ENCODE measurements at regions not wholly inside any gene's neighbourhood (a gene's known extent, or its start where the extent isn't known, plus 50 kb on each side); places are given as distances from the start of the nearest gene placed in this dataset.

GRCh38 chr13:47474839-47475238 lies 526.2 kb downstream of the SUCLA2 start:
- no peak overlapping the region for H3K4me3 ChIP-seq
- no peaks in the 10 kb centered on the region for H3K27me3 ChIP-seq
- DNase-seq (ENCODE audit: extremely low spot score in 2 of 2) = no peak
- H3K9me3 ChIP-seq = no peaks in the 10 kb centered on the region
- H3K36me3 ChIP-seq = no peaks in the 10 kb centered on the region
- intact Hi-C loops (cut with DNase I) = no loop called here
- no peaks in the 10 kb centered on the region for H3K4me1 ChIP-seq
- no peak for TF ChIP-seq CTCF (IDR thresholded peaks at IDR 0.05)
- no peak for TF ChIP-seq POLR2AphosphoS5 (IDR thresholded peaks at IDR 0.05; ENCODE audit: insufficient read depth in 1 of 2, low read depth in 1 of 2)
- TF ChIP-seq POLR2A (IDR thresholded peaks at IDR 0.05) = no peak
- no peak overlapping the region for H3K27ac ChIP-seq

GRCh38 chr13:47474326-47474725 lies 526.7 kb downstream of the SUCLA2 start:
- Histone ChIP-seq H3K36me3 (no peaks in the 10 kb centered on the region), H3K4me3 (no peak overlapping the region), H3K27me3 (no peaks in the 10 kb centered on the region), H3K4me1 (no peaks in the 10 kb centered on the region), H3K9me3 (no peaks in the 10 kb centered on the region), H3K27ac (no peak overlapping the region)
- DNase-seq (ENCODE audit: extremely low spot score in 2 of 2) = no peak
- intact Hi-C loops (cut with DNase I) = no loop called here
- TF ChIP-seq CTCF (IDR thresholded peaks at IDR 0.05) = no peak
- TF ChIP-seq POLR2A (IDR thresholded peaks at IDR 0.05) = no peak
- no peak for TF ChIP-seq POLR2AphosphoS5 (IDR thresholded peaks at IDR 0.05; ENCODE audit: insufficient read depth in 1 of 2, low read depth in 1 of 2)

GRCh38 chr13:47472516-47472915 lies 528.6 kb downstream of the SUCLA2 start:
- Histone ChIP-seq H3K36me3 (no peaks in the 10 kb centered on the region), H3K4me1 (no peaks in the 10 kb centered on the region), H3K4me3 (no peak overlapping the region), H3K9me3 (no peaks in the 10 kb centered on the region), H3K27me3 (no peaks in the 10 kb centered on the region), H3K27ac (no peak overlapping the region)
- DNase-seq (ENCODE audit: extremely low spot score in 2 of 2) = no peak
- intact Hi-C loops (cut with DNase I) = no loop called here
- TF ChIP-seq POLR2AphosphoS5 (IDR thresholded peaks at IDR 0.05; ENCODE audit: insufficient read depth in 1 of 2, low read depth in 1 of 2) (no peak), CTCF (IDR thresholded peaks at IDR 0.05) (no peak), POLR2A (IDR thresholded peaks at IDR 0.05) (no peak)

- no peaks in the 10 kb centered on the region for H3K27me3 ChIP-seq
- DNase-seq (ENCODE audit: extremely low spot score in 2 of 2) = no peak
- H3K36me3 ChIP-seq = no peaks in the 10 kb centered on the region
- no peaks in the 10 kb centered on the region for H3K4me1 ChIP-seq
- TF ChIP-seq POLR2AphosphoS5 (IDR thresholded peaks at IDR 0.05; ENCODE audit: insufficient read depth in 1 of 2, low read depth in 1 of 2) (no peak), CTCF (IDR thresholded peaks at IDR 0.05) (no peak), POLR2A (IDR thresholded peaks at IDR 0.05) (no peak)
- no peaks in the 10 kb centered on the region for H3K9me3 ChIP-seq
- no peak overlapping the region for H3K4me3 ChIP-seq
- H3K27ac ChIP-seq = no peak overlapping the region
- intact Hi-C loops (cut with DNase I) = no loop called here
These were observed 537.3 kb downstream of the SUCLA2 start for GRCh38 chr13:47463726-47464125.

- H3K36me3 ChIP-seq = no peaks in the 10 kb centered on the region
- H3K4me3 ChIP-seq = no peak overlapping the region
- no peak for DNase-seq (ENCODE audit: extremely low spot score in 2 of 2)
- H3K4me1 ChIP-seq = no peaks in the 10 kb centered on the region
- intact Hi-C loops (cut with DNase I) = no loop called here
- no peaks in the 10 kb centered on the region for H3K27me3 ChIP-seq
- TF ChIP-seq POLR2A (IDR thresholded peaks at IDR 0.05) = no peak
- TF ChIP-seq POLR2AphosphoS5 (IDR thresholded peaks at IDR 0.05; ENCODE audit: insufficient read depth in 1 of 2, low read depth in 1 of 2) = no peak
- no peak for TF ChIP-seq CTCF (IDR thresholded peaks at IDR 0.05)
- H3K27ac ChIP-seq = no peak overlapping the region
- no peaks in the 10 kb centered on the region for H3K9me3 ChIP-seq
These were observed 538.1 kb downstream of the SUCLA2 start for GRCh38 chr13:47463002-47463401.

Measured in vagina (tissue), 2 donors.